ENCODE measurements at regions not wholly inside any gene's neighbourhood (a gene's known extent, or its start where the extent isn't known, plus 50 kb on each side); places are given as distances from the start of the nearest gene placed in this dataset.
"Not testable (repeated sequence)": the region's sequence is repeated elsewhere in the genome, so short reads cannot be mapped to it uniquely, and the experiment has no call there.

GRCh38 chr2:3899536-3900155 is 196.3 kb downstream of the DCDC2C start:
- no peak for DNase-seq

GRCh38 chr2:3902131-3902530 is 198.8 kb downstream of the DCDC2C start:
- no peak for DNase-seq

DNA sequence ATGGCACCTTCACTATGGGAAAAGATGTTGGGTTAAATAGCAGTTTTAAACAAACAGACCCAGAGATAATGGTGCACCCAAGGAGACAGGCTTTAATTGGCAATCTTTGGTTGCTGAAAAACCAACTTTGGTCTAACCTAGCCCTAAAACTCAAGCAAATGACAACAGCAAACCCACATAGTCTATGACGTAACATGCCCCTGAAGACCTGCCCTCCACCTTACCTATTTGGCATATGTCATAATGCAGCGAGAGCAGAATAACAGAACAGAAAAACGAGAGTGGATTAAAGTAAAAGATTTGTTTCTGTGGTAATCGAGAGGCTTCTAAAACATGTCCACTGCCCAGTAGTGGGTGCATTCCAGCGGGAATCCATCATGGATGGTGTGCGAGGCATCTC is 200.7 kb downstream of the DCDC2C start:
- no peak for DNase-seq

GRCh38 chr2:3908498-3908897 is 205.1 kb downstream of the DCDC2C start:
- DNase-seq: not testable (repeated sequence)

- no peak for DNase-seq
These were observed 208.6 kb downstream of the DCDC2C start for GRCh38 chr2:3911882-3912455.

DNA sequence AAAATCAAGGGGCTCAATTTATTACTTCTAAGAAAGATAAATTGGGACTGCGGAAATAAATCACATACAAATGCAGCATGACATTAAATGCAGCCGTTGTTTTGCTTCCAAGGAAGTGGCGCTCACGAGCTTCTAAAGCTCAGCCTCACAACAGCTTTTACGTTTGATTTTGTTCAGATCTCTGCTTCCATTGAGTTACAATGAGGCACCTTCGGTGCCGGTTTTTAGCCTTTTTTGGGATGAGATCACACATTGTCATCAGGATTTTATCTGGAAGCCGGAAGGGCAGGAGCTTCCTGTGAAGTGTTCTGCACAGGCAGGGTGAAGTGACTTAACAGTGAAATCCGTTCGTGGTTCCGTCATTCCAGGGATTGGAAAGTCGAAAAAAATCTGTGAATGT is 209.8 kb downstream of the DCDC2C start:
- no peak for DNase-seq

DNA sequence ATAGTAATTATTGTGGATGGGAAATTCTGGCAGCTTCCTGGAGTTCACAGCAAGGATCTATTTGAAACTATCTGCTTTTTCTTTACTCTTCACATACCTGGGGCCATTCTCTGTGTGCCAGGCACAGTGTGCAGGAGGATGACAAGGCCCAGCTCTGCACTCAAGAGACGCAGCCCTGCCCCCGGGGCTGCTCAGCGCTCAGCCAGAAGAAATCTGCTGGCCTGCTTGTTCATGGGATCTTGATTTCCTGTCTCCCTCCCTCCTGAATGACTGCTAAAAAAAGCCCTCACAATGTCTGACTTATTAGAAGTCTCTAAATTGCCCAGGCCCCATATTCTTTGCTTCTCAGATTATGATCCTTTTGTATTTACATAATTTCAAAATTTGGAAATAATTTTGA is 210.9 kb downstream of the DCDC2C start:
- no peak for DNase-seq

GRCh38 chr2:3927031-3927430 is 223.7 kb downstream of the DCDC2C start:
- no peak for DNase-seq

DNA sequence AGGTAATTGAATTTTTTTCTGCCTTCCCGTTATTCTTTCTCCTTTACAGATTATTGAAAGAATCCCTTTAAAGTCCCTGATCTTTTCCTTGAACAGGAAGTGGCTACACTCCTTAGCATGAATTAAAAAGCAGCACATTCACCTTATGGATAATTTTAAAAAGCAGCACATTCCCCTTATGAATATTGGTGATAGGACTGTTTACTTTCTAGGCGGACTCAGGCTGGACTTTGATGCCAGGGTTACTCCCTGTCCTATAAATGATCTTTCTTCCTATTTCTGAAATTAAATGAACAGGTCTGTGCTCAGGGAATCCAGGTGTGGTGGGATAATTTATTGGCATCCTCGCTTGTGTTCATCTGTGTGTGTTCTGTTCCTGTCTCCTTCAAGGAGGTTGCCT is 226.0 kb downstream of the DCDC2C start:
- no peak for DNase-seq

DNA sequence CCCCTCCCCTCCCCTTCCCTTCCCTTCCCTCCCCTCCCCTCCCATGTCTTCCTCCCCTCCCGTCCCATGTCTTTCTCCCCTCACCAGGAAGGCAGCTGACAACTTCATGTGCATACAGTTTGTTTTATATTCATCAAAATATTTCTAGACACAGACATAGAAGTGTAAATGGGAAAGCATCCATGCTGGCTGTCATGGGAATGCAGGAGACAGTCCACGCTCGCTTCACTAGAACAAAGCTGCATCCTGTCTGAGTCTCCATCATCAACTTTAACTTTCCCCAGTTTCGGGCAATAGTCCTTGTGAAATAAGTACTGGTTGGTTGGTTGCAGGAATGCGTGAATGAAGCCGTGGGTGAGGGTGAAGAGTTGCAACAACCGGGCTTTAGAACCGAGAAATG is 226.9 kb downstream of the DCDC2C start:
- no peak for DNase-seq

DNA sequence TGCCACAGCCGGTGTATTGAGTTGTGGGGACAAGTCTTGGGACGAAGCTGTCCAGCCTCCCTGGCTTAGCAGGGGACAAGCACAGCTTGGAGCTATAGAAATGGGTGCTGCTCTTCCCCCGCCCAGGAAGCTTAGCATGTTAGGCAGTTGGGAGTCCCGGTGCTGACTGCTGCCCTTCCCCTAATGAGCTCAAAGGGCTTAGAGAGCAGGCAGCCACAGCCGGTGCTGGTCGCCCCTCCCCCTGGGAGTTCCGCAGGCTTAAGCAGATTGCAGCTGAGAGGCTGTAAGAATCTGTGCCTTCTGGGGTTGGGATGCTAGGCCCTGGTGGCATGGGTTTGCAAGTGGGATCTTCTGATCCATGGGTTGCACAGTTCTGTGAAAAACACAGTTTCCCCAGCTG is 237.3 kb downstream of the DCDC2C start:
- DNase-seq: no peak

GRCh38 chr2:3942841-3943240 is 239.5 kb downstream of the DCDC2C start:
- no peak for DNase-seq

- DNase-seq: no peak
These were observed 240.7 kb downstream of the DCDC2C start for GRCh38 chr2:3944071-3944470.

DNA sequence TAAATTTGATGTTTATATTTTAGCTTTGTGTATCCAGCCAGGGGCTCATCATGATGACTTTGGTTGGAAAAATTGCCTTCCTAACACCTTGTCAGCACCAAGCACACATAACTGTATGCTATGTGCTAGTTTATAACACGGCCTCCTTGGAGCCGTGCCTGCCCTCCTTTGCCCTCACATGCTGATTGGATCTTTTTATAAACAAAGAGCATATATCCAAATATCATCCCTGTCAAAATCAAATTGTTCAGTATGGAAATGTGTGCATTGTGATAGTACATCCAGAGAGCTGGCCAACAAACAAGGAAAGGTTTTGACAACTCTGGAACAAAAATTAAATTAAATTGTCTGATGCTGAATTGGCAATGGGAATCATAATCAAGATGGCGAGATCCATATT is 241.5 kb downstream of the DCDC2C start:
- no peak for DNase-seq

DNA sequence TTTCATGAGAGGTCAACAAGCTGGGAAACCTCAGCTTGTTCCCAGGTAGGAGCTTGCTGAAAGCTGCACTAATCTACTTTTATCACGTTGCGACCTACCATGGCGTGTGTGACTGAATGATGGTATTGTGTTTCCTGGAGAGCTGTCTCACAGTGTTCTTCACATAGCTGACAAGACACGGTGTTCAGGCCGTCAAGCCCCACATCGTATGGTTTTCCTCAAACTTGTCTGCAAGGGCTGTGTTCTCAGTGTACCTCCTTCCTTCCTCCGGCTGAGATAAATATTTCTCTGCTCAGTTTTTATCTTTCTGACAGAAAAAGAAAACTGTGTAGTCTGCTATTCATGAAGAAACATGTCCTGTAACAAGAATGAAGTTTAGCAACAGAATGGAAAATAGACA is 244.8 kb downstream of the DCDC2C start:
- no peak for DNase-seq

- no peak for DNase-seq
These were observed 248.0 kb downstream of the DCDC2C start for GRCh38 chr2:3951131-3951954.

- no peak for DNase-seq
These were observed 249.6 kb downstream of the DCDC2C start for GRCh38 chr2:3952866-3953516.

GRCh38 chr2:3954261-3954660 is 250.9 kb downstream of the DCDC2C start:
- no peak for DNase-seq

- DNase-seq: no peak
These were observed 253.0 kb downstream of the DCDC2C start for GRCh38 chr2:3956406-3956805.

DNA sequence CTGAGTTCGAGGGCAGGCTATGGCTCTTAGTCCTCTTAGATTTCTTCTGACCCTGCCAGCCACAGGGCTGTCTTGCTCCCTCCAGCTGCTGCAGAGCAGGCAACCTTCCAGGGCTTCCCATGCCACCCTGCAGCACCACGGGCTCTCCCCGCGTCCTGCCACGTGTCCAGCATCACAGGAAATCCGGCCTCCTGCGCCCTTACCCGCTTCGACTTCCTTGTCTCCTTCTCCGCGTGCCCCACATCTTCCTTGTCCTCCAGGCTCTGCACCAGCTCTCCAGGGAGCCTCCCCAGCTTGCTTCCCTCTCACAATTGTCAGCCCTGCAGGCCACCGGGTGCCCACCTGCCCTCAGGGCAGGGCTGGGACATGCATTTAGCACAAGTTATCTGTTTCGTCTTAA is 253.5 kb downstream of the DCDC2C start:
- DNase-seq: no peak

DNA sequence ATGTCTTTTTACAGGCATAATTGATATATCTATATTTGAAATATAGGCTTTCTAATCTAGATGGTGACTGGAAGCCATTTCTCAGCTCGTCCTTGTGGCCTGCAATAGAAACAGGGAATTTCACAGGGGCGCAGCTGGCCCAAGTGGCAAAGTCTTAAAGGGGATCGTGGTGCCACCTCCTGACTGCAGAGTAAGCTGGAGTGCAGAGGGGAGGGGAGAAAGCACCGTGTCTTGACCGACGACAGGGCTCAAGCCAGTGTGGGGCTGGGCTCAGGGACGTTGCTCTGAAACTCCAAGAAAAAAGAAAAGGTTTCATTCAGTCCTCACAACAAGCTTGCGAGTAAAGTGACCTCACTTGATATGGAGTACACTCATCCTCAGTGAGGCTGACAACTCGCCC is 255.1 kb downstream of the DCDC2C start:
- DNase-seq: no peak

DNA sequence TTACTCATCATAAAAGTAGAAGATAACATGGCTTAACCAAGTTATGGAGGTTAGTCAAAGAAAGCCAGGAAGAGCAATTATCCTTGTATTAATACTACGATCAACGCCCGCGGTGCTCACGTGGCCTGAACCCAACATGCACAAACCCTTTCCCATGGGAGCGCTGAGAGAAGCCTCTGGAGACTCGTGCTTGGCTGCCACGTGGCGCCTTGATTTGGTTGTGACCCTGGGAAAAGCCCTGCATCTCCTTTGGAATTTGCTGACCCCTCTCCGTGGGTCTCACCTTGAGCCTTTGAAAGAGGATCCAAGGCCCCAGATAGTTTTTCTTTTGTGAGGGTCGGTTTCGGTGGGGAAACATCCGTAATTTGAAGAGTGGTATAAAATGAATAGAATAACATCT is 255.6 kb downstream of the DCDC2C start:
- no peak for DNase-seq

DNA sequence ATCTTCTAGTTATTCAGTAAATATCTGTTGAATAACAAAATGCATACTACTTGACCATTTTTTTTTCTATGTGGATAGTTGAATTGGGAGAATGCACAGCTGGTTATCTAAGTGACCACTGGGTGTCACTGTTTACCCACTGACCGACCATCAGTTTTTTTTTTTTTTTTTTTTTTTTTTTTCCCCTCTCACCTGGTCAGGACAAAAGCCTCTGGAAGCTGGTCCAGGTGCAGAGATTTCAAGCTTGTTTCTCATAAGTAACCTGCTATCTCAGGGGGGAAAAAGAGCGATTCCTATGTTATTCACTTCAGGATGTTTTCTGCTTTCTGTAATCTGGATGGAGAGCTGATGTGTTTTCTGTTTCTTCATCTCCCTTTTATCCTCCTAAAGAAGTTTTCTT is 256.0 kb downstream of the DCDC2C start:
- DNase-seq: no peak

DNA sequence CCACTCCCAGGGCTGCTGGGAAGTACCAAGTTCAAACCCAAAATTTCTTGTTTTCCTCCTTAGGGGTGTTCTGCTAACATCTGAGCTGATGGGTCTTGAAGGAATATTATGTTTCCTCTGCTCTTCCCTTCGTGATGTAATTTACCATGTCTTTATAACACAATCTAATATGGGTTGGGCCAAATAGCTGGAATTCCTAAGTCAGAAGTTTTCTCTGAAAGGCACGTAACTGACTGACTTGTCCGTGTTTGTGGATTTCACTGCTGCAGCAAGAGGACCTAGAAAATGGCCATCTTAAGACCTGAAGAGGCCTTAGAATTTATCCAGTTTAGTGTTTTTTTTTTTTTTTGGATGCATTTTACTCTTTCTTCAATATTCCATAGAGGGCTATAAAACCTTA is 256.7 kb downstream of the DCDC2C start:
- DNase-seq: no peak
